ENCODE measurements at regions not wholly inside any gene's neighbourhood (a gene's known extent, or its start where the extent isn't known, plus 50 kb on each side); places are given as distances from the start of the nearest gene placed in this dataset.

- no peak overlapping the region for H3K9ac ChIP-seq (ENCODE audit: low read length)
- no peak overlapping the region for H3K4me2 ChIP-seq (ENCODE audit: low read depth, low read length)
- H3K4me1 ChIP-seq (ENCODE audit: low read length): no peaks in the 10 kb centered on the region
- no peak overlapping the region for H2AFZ ChIP-seq (ENCODE audit: low read length)
- H3K9me2 ChIP-seq (replicated peaks; ENCODE audit: insufficient read depth, low read length): no peaks in the 10 kb centered on the region
- TF ChIP-seq EZH2 (optimal IDR thresholded peaks at IDR 0.05; ENCODE audit: low read depth, low read length) (no peak), CTCF (IDR thresholded peaks at IDR 0.05; ENCODE audit: low read length) (no peak), EZH2phosphoT487 (IDR thresholded peaks at IDR 0.05; ENCODE audit: low read length) (no peak)
- H3K27ac ChIP-seq (ENCODE audit: low read length): no peak overlapping the region
- H3K79me2 ChIP-seq (ENCODE audit: low read length): no peaks in the 10 kb centered on the region
- H3K36me3 ChIP-seq (replicated peaks; ENCODE audit: insufficient read depth, low read length): no peaks in the 10 kb centered on the region
- H3K9me3 ChIP-seq (replicated peaks; ENCODE audit: insufficient read depth, low read length): no peaks in the 10 kb centered on the region
- H3F3A ChIP-seq (ENCODE audit: insufficient read depth, low read length): no peaks in the 10 kb centered on the region
- H4K20me1 ChIP-seq (ENCODE audit: insufficient read depth, low read length): no peaks in the 10 kb centered on the region
- peaks cover 13% of the 10 kb centered on the region; the same call in 1 of the 2 replicates for H3K27me3 ChIP-seq (replicated peaks; ENCODE audit: insufficient read depth, low read length)
- H3K4me3 ChIP-seq (ENCODE audit: low read length): no peak overlapping the region
- DNase-seq: no peak
Measured at GRCh38 chr2:41847744-41848441, 199.9 kb upstream of the PKDCC start.

DNA sequence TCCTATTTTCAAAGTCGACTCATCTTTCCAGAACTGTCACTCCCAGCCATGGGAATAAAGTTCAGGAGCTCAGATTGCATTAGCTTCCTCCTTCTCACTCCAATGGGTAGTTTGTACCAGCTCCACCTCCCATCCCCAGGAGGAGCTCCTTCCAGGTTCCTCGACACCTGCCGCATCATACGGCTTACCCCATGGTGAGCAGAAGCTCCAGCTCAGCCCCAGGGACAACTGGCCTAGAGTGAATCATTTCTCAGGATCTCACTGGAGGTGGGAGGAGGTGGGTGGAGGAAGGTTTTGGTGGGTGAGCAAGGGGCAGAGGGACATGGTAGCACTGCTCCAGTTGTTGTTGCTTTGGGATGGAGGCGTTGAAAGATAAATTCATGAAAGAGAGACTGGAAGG is 196.3 kb upstream of the PKDCC start:
- Histone ChIP-seq H3K4me1 (ENCODE audit: low read length) (no peaks in the 10 kb centered on the region), H4K20me1 (ENCODE audit: insufficient read depth, low read length) (no peaks in the 10 kb centered on the region), H3K4me2 (ENCODE audit: low read depth, low read length) (no peak overlapping the region), H3K79me2 (ENCODE audit: low read length) (no peaks in the 10 kb centered on the region), H3F3A (ENCODE audit: insufficient read depth, low read length) (no peaks in the 10 kb centered on the region), H3K9ac (ENCODE audit: low read length) (no peak overlapping the region), H3K4me3 (ENCODE audit: low read length) (no peak overlapping the region), H3K27me3 (replicated peaks; ENCODE audit: insufficient read depth, low read length) (no peaks in the 10 kb centered on the region), H3K9me2 (replicated peaks; ENCODE audit: insufficient read depth, low read length) (no peaks in the 10 kb centered on the region), H2AFZ (ENCODE audit: low read length) (no peak overlapping the region), H3K9me3 (replicated peaks; ENCODE audit: insufficient read depth, low read length) (no peaks in the 10 kb centered on the region), H3K36me3 (replicated peaks; ENCODE audit: insufficient read depth, low read length) (no peaks in the 10 kb centered on the region), H3K27ac (ENCODE audit: low read length) (no peak overlapping the region)
- no peak for TF ChIP-seq CTCF (IDR thresholded peaks at IDR 0.05; ENCODE audit: low read length)
- TF ChIP-seq EZH2 (optimal IDR thresholded peaks at IDR 0.05; ENCODE audit: low read depth, low read length): no peak
- no peak for TF ChIP-seq EZH2phosphoT487 (IDR thresholded peaks at IDR 0.05; ENCODE audit: low read length)
- no peak for DNase-seq

DNA sequence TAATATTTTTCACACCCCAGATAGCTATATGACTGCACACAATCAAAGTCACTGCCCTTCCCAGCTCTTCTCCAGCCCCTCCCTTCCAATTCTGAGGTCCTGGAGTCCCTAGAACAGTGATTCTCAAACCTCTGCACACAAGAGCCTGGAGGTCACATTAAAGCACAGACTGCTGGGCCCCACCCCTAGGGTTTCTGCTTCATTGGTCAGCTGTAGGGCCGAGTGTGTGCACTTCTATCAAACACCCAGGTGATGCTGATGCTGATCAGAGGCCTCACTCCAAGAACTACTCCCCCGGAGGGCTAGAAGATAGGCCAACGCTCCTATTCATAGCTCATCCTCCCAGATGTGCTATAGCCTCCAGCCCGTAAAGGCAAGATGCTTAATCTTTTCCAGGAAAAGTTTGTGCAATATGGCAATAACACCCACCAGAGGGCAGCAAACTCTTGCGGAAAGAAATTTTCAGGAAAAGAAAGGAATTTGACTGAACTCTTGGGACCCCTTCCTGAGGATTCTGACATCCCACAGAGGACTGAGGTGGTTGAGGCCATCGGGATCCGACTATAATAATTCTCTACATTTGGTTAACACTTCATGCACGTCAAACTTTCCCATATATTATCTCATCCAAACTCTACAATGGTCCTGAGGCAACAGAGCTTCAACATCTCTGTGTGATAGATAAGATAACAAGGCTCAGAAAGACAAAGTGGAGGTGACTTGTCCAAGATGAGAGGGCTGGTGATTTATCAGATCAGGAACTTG is 194.2 kb upstream of the PKDCC start:
- Histone ChIP-seq H3K4me3 (ENCODE audit: low read length) (no peak overlapping the region), H3K79me2 (ENCODE audit: low read length) (no peaks in the 10 kb centered on the region), H3K36me3 (replicated peaks; ENCODE audit: insufficient read depth, low read length) (no peaks in the 10 kb centered on the region), H3K27ac (ENCODE audit: low read length) (no peak overlapping the region), H3K9me2 (replicated peaks; ENCODE audit: insufficient read depth, low read length) (no peaks in the 10 kb centered on the region), H3K9me3 (replicated peaks; ENCODE audit: insufficient read depth, low read length) (no peaks in the 10 kb centered on the region), H3K4me2 (ENCODE audit: low read depth, low read length) (no peak overlapping the region), H4K20me1 (ENCODE audit: insufficient read depth, low read length) (no peaks in the 10 kb centered on the region), H3K4me1 (ENCODE audit: low read length) (no peaks in the 10 kb centered on the region), H3K27me3 (replicated peaks; ENCODE audit: insufficient read depth, low read length) (no peaks in the 10 kb centered on the region), H3F3A (ENCODE audit: insufficient read depth, low read length) (no peaks in the 10 kb centered on the region), H3K9ac (ENCODE audit: low read length) (no peak overlapping the region), H2AFZ (ENCODE audit: low read length) (no peak overlapping the region)
- TF ChIP-seq EZH2phosphoT487 (IDR thresholded peaks at IDR 0.05; ENCODE audit: low read length): no peak
- TF ChIP-seq EZH2 (optimal IDR thresholded peaks at IDR 0.05; ENCODE audit: low read depth, low read length): no peak
- peak; percentile 70 for TF ChIP-seq CTCF (IDR thresholded peaks at IDR 0.05; ENCODE audit: low read length)
- DNase-seq: peak; percentile 35

Data from MM.1S (cell line).